Colon (tissue), 2 donors: ENCODE measurements at regions not wholly inside any gene's neighbourhood (a gene's known extent, or its start where the extent isn't known, plus 50 kb on each side); places are given as distances from the start of the nearest gene placed in this dataset.
"Not testable (repeated sequence)": the region's sequence is repeated elsewhere in the genome, so short reads cannot be mapped to it uniquely, and the experiment has no call there.

Experiments
- FAIRE-seq: peaks from 2 replicates; lab custom pipeline; 2012; peaks lifted over from hg19 to GRCh38; lab: Jason Lieb, UNC
- donor health status: control.
- donor health status: control.

DNA sequence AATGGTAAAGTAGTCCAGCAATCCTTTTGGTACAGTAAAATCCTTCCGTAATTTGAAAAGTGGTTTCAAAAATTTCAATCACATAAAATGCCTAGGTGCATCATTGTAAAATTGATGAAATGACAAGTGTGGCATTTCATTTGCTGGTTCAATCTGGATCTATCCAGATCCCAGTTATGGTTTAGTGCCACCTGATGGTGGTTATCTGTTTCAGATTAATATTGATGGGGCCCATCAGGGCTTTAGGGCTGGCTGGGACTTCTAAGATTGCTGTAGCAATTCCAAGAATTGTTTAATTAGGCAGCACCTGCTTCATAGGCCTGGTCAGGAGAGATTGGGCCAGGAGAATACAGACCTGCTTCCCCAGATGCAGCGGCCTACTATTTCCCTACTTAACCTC lies 55.5 kb upstream of the PIK3C3 start:
- FAIRE-seq: no peak

DNA sequence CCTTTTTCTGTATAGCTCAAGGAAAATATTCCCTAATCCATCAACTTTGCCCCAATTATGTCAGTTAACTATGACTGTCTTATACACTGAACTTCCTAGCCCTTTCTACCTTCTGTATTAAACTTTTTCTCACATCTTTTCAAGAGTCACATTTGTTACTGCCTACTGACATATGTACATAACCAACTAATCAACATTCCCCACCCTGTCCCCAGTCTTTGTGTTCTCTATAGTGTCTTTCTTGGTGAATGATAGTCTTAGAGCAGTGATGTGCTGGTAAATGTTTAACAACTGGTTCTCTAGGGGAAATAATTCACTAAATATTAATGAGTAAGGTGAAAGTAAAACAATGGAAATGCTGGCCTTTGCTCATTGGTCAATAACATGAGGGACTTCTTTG lies 61.6 kb upstream of the PIK3C3 start:
- no peak for FAIRE-seq

DNA sequence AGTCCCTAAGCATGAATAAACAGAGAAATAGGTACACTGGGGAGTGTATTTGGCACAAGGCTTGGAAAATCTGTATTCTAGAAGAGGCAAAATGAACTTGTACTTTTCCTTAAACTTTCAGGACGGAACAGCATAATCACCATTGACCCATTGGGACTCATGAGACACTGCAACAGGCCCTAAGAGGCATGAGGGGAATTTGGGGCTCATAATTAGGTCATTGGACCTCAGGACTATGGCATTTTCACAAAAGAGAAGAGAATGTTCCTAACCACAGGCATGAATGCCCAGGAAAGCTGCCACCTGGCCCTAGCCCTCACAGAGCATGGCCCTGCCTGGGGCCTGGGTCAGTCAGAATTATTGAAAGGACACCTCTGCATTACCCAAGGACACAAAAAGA lies 67.9 kb upstream of the PIK3C3 start:
- FAIRE-seq: no peak

DNA sequence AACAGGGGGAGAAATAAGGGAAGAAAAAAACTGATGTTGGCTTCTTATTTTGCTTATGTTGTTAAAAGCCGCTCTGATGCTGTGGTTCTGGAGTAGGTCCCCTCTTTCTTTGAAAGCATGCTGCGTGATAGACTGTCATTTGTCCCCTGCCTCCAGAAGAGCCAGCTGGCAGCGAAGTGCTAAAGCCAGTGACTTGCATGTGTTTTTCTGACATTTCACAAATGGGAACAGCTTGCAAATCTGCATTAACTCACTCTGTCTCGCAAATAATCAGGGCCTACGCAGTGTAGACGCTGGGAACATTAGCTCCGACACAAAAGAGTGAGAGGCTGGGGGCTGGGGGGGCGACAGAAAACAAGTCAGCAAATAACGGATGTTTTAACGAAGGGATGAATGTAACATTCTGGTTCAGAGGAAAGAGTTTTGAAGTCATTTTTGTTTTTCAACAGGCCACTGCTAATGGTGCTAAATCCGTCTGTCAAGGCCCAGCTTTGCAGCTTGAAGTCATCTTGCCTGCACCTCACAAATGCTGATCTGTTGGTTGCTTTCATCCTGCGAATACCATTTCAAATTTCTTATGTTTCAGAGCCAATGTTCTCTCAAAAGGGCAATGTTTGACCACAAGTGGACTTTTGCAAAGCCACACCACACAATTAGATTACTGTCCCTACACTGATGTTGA lies 68.8 kb upstream of the PIK3C3 start:
- no peak for FAIRE-seq

DNA sequence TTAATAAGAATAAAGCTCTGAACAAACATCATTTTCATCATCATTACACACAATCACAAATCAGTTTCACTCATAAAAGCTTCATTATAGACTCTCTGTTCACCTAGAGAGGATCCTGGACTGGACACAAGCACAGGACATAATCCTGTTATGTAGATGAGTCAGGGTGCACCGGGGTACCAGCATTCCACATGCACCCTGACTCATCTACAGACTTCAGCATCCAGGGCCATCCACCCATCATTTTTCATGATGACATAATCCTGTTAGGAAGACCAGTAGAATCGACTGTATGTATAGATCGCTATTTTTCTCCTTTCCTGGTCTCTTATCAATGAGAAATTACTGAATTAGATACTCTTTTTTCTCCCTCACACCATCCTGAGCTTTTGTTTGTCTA lies 73.7 kb upstream of the PIK3C3 start:
- no peak for FAIRE-seq

DNA sequence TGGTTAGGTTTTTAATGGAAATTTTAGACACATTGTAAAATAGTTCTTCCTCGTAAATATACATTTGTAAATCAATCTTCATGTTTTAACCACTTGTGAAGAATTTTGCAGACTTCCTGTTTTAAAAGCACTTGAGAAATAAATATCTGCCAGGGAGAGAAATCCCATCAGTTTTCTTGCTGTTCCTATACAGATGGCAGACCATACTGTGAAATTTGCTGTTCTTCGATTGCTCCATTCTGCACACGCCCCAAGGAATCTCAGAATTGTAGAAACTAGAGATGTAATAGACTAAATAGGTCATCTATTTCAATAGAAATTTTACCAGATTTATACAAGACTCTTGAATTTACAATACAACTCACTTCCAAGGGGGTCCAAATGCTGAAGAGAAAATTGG lies 75.8 kb upstream of the PIK3C3 start:
- FAIRE-seq: no peak

DNA sequence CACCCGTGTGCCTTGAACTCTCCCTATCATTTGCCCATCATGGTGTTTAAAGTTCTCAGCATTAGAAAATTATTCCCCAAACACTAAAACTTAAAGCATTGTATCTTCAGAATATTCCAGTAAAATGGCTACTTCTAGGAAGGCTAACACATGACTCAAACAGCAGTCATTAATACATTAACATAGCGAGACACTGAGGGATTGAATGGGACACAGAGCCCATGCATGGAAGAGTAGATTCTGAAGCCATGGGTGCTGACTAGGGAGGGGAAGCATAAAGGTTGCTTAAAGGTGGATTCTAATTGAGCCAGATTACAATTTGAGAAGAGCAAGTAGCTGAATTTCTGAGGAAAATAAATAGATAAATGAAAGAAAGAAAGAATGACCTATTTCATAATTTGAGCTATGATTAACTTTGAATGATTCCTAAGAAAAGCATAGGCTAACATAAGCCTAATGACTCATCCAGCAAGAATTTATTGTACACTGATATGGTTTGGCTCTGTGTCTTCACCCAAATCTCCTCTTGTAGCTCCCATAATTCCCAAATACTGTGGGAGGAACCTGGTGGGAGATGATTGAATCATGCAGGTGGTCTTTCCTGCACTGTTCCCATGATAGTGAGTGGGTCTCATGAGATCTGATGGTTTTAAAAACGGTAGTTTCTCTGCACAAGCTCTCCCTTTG lies 79.8 kb upstream of the PIK3C3 start:
- FAIRE-seq: no peak

DNA sequence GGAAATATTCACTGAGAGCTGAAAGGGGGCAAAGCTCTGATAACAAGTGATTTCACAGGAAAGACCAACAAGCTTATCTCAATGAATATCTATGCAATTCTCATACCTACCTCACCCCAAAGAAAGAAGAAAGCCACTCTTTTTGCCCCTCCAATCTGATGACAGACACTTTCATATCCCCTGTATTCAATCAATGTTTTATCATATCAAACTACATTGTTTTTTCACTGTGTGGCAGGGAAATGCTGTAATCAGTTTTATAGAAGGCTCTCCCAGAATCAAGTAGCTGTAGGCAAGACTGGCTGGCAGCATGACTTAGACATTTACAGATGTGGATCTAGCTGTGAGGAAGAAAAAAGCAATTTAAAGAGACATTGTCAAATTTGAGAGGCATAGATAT lies 81.3 kb upstream of the PIK3C3 start:
- FAIRE-seq: no peak

DNA sequence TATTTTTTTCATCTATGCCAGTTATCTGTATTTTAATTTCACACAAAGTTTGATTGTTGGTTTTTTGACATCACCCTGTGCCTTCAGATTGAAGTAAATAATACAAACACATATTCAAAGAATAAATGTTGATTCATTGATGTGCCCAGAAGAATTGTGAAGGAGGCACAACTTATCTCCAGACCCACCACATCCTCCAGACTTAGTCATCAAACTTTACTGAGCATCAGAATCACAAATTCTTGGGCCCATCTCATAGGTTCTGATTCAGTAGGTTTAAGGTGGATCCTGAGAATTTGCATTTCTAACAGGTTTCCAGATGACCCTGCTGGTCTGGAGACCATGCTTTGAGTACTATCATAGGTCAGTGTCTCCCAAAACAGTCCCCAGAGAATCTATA lies 82.8 kb upstream of the PIK3C3 start:
- FAIRE-seq: no peak

DNA sequence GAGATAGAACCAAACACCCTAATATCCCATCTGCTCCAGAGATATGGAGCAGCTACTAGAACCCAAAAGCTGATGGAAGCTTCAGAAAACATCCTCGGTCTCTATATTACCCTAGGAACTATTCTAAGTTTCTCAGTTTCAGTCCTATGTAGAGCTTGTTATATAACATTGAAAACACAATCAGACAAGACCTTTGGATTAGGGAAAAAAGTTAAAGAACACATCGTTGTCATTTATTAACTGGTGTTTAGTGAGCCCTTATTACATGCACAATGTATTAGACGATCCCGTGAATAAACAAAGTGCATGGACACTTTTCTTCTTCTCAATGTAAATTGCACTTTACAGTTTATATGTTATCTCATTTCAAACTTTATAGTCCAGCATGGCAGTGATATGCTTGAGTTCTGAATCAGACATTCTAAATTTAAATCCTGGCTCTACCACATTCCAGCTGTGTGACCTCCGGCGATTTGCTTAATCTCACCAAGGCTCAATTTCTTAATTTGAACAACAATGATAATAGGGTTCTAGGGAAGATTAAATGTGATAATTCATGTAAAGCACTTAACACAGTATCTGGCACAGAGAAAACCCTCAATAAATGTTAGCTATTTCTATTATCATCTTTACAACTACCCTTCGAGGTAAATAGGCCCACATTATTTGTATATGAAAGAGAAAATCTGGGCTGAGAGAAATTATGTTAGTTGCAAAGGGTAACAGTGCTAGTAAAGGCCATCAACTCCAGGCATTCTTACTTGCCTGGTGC lies 83.6 kb upstream of the PIK3C3 start:
- no peak for FAIRE-seq

DNA sequence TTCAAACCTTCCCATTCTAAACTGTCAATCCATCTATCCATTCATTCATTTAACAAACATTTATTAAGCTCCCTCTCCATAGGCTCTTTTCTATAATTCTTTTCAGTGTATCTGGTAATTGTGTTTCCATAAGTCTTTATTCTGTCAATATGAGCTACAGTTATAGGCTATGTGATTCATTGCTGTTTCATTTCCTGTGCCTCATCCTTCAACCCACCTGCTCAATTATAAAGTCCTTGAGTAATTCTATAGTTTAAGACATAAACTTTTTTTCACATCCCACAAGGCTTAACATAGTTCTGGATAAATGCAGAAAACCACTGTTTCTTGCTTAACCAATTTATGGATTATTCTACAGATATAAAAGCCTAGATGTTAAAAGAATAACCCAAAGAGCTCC lies 84.2 kb upstream of the PIK3C3 start:
- no peak for FAIRE-seq

DNA sequence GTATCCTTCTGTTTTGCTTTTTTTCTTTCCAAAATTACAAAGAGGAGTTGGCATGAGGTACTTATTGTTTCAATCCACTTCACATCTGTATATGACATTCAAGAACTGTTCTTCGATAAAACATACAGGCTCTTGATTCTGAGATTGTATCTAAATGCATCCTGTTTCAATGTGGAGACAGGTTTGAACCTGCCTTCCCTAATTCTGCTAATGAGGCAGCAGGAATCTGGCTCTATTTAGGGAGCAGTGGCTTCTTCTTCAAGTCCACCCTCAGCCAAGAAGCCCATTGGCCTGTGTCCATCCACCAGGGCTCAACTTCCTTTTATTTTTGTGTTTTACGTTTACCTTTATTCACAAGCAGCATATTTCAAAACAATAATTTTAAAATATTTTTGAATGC lies 84.8 kb upstream of the PIK3C3 start:
- FAIRE-seq: no peak

DNA sequence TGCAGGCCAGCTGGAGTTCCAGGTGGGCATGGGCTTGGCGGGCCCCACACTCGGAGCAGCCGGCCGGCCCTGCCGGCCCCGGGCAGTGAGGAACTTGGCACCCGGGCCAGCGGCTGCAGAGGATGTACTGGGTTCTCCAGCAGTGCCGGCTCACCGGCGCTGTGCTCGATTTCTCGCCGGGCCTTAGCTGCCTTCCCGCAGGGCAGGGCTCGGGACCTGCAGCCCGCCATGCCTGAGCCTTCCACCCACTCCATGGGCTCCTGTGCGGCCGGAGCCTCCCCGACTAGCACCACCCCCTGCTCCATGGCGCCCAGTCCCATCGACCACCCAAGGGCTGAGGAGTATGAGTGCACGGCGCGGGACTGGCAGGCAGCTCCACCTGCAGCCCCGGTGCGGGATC lies 89.2 kb upstream of the PIK3C3 start:
- FAIRE-seq: not testable (repeated sequence)

DNA sequence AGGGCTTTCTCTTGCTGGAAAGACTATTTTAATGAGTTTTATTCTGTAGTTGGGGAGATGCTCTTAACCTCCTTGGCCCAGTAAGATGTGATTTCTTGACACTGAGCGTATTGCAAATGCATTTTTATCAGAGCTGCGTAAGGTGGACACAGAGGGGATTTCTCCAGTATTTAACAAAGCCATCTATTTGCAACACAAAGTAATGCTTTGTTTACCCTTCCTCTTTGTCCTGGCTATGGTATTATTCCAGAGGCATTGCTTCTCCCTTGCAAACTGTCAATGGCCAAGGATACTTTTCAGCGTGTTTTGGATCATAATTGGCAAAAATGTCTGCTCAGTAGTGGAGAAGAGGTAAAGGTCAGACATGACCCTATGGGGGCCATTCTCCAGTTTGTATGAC lies 90.8 kb upstream of the PIK3C3 start:
- FAIRE-seq: no peak

DNA sequence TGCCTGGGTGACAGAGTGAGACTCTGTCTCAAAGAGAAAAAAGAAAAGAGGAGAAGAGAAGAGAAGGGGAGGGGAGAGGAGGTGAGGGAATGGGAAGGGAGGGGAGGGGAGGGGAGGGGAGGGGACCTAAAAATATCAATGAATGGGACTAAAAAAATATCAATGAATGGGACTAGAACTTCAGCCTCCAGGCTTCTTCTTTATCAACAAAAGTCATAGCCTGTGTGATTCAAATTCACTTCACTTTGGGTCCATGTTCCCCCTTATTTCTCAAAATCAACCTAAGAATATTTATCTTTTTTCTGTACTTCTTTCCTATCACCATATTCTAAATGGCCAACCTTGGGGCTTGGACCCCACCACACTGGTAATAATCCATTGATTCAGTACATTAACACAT lies 92.1 kb upstream of the PIK3C3 start:
- no peak for FAIRE-seq

DNA sequence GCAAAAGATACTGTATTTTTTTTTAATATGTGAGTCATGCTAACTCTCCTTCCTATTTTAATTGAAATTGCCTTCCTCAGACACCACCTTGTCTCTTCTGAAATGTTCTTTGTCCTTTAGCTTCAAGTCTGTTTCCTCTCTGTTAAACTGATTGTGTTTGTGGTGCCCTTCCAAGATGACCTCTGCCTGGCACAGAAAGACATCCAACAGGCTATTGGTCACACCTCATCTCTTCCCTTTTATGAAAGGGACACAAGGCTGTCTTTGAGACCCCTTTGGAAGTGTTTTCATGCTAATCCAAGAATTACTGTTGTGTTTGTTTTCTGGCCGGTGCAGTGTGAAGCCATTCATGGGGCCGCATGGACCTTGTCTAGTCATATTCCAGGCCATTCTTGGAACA lies 94.0 kb upstream of the PIK3C3 start:
- FAIRE-seq: no peak

DNA sequence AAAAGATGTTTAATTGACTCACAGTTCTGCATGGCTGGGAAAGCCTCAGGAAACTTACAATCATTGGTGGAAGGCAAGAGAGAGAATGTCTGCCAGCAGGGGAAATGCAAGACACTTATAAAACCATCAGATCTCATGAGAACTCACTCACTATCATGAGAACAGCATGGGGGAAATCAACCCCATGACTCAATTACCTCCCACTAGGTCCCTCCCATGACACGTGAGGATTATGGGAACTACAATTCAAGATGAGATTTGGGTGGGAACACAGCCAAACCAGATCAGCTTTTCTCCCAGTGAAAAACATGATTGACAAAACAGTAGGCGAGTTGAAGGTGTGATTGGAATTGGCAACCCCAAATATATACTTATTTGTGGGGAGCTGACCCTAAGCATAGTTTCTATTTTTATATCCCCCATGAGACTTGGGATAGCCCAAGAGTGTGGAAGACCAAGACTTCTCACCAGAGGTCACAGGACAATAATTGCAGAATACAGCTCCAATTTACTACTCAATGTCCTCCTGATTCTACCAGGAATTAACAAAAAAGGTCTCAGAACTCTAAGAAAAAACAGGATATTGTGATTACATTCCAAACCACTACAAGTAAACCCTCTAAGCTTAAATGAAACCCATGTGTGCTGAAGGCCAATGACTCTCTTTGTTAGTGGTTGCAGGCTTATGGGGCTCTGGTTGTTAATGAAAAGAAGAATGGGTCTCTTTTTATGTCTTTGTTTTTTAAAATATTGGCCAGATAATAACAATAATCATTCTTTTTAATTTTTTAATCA lies 96.1 kb upstream of the PIK3C3 start:
- no peak for FAIRE-seq

DNA sequence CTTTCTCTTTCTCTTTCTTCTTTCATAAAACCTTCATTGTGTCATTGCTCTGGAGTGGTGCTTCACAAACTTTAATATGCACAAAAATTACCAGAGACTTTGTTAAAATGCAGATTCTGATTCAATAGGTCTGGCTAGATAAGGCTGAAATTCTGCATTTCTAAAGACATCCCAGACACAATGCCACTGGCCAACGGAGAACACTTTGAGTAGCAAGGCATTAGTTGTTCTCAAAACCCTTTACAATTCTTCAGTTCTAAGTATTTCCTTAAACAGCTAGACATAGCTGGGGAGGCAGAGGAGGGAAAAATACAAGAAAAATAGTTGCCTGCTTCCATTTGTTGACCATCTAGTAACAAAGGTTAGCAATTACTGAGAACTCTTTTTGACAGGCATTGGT lies 101.8 kb upstream of the PIK3C3 start:
- no peak for FAIRE-seq

DNA sequence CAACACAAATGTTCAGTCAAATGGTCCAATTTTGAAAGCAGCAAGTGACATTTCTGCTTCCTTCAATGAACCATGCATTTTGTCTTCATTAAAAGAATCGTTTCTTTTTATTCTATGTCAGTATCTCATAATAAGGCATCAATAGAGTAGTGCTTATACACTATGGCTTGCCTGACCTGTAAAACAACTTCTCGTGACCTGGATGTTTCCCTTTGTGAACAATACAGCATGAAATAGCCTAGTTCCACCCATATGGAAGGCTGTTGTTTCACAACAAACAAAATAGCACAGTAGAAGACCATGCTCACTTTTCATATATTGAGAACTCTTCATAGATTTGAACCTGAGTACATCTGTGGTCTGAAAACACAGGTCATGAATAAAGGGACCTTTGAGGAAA lies 104.3 kb upstream of the PIK3C3 start:
- FAIRE-seq: no peak

DNA sequence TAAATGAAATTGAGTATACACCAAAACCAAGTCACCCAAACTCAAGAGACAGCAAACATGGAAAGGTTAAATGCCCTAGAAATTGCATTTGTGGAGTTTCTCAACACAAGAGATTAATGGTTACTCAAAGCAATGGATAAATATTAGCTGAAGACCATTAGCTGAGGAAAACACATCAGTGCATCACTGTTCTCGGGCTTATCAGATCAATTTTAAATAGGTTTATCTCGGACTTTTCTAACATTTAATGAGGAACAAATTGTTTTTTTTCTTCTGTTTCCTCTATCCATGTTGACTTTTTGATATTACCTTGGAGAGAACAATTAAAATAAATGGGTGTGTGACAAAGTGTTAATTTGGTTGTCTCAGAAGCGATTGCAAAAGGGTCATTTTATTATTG lies 105.4 kb upstream of the PIK3C3 start:
- no peak for FAIRE-seq

DNA sequence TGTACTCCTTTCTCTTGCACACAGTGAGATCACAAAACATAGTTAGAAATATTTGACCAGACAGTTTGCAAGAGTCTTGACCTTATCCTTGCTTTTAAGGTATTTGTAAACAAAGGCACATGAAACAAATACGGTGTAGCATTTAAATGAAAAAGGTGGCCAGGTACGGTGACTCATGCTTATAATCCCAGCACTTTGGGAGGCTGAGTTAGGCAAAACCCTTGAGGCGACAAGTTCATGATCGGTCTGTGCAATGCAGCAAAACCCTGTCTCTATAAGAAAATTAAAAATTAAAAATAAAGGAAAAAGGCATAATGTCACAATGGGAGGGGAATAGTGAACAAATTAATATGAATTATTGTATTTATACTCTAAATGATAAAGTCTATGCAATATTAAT lies 109.5 kb upstream of the PIK3C3 start:
- FAIRE-seq: no peak

DNA sequence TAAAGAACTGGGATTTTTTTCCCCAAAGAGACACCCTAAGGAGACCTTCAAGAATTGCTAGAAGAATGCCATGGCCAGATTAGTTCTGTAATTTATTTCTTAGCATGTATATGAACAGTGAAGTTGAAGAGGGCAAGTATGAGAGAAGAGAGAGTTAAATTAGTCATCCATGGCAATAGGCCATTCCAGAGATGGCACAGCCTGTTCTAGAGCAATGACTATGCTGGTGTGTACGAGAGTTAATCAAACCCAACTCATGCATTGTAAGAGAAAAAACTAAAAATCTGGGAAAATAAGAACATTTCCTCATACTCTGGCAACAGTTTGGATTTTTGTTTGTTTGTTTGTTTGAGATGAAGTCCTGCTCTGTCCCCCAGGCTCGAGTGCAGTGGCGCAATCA lies 112.1 kb upstream of the PIK3C3 start:
- FAIRE-seq: no peak
